HG02759 (cell line): ENCODE measurements at regions not wholly inside any gene's neighbourhood (a gene's known extent, or its start where the extent isn't known, plus 50 kb on each side); places are given as distances from the start of the nearest gene placed in this dataset.
"Not testable (repeated sequence)": the region's sequence is repeated elsewhere in the genome, so short reads cannot be mapped to it uniquely, and the experiment has no call there.

Experiments
- ATAC-seq: cut with Tn5 transposase; IDR thresholded peaks from one replicate; pipeline ENCODE4 v1.9.1; 2021; ENCODE audit warnings: mild to moderate bottlenecking, moderate library complexity; ENCODE audit not compliant: unreplicated experiment

DNA sequence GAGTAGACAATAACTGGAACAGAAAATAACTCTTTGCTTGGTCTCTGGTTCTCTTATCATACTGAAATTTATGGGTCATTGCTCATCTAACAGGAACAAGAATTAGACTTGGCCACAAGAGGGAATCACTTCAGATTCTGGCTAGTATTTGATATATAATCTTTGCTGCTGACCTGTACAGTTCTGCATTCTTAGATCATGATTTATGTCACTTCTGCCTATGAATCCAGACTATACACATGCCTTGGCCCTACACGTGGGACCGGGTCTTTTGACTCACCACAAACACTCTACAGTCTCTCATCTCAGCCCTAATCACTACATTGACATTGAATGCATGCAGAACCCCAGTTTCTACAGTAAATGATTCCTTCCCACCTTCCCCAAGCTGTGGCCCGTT lies 162.5 kb upstream of the SOX2 start:
- ATAC-seq = no peak

DNA sequence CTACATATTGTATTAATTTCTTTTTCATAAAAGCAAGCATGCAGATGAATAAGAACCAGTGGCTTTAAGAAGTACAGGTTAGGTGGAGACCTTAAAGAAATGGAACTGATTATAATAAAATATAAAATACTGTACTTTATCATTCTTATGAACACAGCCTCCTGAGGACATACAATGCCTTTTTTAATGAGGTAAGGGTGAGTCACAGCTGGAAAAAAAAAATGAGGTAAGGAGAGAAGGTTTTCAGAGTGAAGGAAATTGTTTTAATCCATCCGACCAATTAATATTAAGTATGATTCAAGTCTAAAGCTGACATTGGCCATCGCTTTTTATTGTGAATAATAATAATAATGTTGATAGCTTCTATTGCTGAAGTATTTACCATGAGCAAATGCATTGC lies 170.3 kb upstream of the SOX2 start:
- ATAC-seq = no peak

DNA sequence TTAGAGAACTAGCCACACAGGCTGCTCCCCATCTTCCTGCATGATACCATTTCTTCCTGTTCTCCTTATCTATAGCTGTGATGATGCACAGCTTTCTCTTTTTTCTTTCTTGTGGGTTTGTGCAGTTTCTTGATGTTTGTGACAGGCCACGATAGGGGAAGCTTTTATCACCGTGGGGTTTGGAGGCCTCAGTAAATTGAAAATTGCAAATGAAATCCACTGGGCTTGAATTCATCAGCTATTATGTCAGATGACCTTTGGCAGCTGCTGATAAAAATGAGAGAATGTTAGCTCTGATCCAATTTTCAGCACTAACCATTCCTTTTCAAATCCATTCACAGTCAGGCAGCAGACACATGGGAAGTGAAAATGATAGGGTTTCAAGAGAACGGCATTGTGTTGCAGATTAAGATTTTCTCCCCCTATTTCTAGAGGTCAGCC lies 176.9 kb upstream of the SOX2 start:
- ATAC-seq = no peak

DNA sequence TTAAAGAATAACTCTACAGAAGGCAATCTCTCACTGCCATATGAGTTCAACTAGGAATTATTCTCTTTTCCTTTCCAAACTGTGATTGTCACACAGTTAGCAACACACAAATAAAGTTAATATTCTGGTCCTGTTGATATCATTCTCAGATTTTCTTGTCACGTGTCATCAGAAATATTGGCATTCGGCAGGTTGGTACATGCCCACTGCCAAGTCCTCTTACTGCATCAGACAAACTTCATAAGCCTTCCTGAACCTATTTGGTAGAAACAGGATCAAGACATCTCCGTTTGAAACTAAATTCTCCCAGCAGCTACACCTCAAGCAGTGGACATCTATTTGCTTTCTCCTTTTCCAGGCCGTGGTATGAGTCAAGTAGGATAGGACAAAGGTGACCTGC lies 177.9 kb upstream of the SOX2 start:
- ATAC-seq = no peak

DNA sequence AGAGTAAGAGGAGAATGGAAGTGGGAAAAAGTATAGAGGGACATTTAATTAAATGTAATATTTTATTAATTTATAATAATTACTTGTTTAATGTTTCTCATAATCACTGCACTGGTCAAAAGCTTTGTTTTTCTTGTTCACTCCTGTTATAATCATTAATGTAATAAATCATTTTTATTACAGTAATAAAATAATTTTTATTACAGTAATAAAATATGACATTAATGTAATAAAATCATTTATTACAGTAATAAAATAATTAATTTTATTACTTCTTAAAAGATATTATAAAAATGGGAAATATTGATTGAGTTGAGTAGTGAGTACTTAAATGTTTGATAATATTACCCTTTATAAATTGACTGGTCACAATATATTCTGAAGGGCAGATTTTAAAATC lies 181.1 kb upstream of the SOX2 start:
- ATAC-seq = no peak

DNA sequence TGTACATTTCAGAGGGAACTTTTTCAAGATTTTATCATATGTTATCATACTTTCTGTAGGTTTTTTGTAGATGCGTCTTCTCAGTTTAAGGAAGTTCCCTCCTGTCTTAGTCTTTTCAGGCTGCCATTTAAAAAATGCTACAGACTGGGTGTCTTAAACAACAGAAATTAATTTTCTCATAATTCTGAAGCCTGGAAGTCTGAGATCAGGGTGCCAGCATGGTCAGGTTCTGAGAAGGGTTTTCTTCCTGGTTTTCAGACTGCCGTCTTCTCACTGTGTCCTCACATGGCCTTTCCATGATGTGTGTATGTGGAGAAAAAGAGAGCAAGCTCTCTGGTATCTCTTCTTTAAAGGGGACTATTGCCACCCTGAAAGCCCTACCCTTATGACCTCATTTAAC lies 189.9 kb upstream of the SOX2 start:
- ATAC-seq = no peak

DNA sequence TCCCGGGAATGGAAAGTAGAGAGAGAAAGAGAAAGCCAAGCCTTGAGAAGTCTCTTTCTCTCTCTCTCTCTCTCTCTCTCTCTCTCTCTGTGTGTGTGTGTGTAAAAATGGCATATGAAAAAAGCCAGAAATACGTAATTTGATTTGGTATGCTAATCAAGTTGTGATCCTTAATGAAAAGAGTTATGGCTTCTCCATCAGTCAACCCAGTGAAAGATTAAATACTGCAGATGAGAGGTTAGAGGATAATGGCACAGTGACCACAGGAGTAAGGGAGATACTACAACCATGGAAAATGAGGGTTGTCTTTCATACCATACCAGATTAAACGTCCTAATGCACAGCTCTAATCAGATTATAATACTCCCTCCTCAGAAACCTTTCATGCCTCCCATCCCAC lies 193.5 kb upstream of the SOX2 start:
- no peak for ATAC-seq

DNA sequence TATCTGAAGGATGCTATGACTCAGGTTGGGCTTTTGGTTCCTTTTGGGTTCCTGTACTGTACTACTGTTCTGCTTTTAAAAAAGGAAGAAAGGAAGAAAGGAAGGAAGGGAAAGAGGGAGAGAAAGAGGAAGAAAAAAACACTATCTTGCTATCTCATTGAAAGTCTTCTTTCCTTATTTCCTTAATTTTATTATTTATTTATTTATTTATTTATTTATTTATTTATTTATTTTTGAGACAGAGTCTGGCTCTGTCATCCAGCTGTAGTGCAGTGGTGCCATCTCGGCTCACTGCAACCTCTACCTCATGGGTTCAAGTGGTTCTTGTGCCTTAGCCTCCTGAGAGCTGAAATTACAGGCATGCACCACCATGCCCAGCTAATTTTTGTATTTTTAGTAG lies 198.9 kb upstream of the SOX2 start:
- ATAC-seq = no peak

DNA sequence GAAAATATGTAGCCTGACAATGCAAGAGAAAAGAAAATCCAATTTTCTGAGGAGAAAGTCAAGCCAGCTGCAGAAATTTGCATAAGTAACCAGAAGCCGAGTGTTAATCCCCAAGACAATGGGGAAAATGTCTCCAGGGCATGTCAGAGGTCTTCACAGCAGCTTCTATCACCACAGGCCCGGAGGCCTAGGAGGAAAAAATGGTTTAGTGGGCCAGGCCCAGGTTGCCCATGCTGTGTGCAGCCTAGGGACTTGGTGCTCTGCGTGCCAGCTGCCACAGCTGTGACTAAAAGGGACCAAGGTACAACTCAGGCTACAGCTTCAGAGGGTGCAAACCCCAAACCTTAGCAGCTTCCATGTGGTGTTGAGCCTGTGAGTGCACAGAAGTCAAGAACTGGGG lies 201.2 kb upstream of the SOX2 start:
- ATAC-seq = no peak

DNA sequence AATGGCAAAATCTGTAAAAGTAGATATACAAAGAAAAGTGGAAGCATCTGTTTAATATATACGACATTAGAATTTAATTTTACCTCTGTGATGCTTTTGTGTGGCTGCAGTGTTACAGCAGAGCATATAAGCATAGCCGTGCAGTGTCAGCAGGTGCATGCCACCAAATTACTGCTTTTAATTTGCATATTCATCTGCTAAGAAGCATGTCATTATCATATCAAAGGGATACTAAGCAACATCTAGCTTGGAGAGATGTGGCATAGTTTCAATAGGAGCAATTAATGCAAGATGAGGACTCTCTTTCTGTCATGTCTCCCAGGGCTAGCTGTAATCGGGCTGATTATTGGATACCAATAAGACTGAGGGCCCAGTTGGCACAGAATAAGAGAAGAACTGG lies 214.4 kb upstream of the SOX2 start:
- no peak for ATAC-seq

DNA sequence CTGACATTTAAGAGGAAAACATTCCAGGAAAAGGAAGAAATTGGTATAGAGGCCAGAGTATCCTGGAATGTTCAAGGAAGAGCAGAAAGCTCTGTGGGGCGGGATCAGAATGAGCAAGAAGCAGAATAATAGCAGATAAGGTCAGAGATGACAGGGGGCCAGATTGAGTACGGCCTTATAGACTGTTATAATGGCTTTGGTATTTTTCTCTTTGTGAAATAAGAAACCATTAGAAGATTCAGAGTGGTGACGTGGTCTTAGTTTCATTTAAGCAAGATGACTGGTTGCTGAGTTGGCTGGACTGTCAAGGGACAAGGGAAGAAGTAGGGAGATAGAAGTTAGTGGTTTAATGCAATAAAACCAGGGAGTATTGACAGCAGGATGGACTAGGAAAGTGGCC lies 218.3 kb upstream of the SOX2 start:
- no peak for ATAC-seq

DNA sequence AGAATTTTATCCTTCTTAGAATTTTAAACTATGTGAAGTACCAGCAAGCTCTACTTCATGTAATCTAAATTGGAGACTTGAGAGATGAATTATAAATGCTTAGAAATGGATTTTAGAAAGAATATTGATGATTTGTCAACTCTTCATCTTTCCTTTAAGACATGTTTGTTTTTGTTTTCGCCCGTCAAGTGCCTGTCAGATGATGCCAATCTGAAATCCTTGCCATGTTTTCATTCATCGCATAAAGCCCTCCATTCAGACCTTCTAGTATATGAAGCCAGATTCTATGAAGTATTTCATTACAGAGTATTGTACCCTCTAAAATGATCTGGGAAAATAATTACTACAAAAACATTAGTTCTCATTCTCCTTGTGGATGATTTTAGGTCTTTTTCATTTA lies 223.2 kb upstream of the SOX2 start:
- ATAC-seq = no peak

DNA sequence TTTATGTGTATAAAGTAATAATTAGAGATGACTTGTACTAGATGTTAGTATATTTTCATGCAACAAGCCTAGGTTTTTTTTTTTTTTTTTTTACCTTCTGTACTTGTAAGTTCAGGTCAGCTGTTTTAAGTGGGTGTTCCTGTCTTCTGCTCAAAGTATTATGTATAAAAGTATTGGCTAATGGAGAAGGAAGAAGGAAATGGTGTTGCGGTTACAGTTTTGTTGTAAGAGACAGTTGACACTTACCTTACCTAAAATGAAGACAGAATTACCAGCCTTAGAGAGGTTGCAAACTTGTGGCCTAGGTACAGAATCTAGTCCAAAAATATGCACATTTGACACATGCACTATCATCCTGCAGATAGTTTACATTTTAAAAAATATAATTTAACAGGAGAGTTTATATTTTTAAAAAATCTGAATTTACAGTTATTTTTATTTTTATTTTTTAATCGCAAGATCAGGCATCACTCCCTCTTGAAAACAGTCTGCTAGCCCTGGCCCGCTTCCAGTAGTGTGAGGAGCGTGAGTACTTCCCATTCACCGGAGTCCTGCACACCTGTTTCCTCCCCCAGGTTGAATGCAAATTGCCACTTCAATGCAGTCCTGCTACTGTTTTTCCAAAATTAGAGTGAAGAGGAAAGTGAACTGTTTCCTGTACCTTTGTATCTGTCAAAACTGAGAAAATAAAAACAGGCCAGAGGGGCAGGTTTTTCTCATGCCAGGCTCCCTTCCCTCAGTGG lies 224.3 kb upstream of the SOX2 start:
- ATAC-seq = no peak

DNA sequence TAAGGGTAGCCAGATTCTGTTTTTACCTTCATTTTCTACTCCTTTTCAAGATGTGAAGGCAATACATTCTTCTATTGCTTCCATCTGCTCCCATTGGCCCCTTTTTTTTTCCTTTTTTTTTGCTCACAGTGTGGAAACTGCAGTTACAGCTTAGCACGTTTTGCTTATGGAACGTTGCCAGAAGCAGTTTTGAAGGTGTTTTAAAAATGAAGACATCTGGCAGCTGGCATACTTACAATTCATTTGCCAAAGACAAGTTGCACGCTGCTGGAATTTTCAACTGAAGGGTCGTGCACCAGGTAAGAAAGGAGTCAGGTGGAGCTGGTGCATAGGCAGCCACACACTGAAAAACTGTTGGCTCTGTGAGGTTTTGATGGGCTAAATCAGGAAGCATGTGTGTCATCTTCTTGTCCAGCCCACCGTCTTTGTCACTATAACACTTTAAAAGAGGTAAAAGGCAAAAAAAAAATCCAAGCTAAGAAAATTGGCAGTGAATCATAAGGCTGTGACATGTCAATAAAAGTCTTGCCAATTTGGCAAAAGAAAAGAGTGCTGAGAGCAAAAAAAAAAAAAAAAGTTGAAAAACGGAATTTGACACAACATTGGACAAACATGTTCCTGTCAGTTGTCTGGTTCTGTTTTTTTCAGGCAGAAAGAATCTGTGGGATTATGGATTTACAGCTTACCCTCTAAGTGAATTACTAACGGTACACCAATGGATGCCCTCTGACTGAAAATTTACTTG lies 225.4 kb upstream of the SOX2 start:
- no peak for ATAC-seq

DNA sequence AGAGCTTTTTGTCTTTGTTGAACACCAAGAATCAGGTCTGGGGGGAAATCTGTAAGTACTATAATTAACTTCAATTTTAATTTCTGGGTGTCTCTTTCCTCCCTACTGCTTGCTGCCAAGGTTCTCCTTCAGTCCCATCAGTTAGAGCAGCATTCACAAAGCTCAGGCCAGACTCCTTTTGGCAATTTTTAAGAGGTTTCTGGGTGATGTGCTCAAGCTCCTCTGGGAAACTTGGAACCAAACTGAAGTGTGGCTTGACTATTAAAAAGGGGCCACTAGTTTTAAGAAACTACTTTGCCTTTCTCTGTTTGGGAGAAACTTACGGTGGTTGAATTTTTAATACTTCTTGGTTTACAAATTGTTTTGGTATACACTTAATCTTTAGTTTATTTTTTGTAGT lies 227.7 kb upstream of the SOX2 start:
- no peak for ATAC-seq

DNA sequence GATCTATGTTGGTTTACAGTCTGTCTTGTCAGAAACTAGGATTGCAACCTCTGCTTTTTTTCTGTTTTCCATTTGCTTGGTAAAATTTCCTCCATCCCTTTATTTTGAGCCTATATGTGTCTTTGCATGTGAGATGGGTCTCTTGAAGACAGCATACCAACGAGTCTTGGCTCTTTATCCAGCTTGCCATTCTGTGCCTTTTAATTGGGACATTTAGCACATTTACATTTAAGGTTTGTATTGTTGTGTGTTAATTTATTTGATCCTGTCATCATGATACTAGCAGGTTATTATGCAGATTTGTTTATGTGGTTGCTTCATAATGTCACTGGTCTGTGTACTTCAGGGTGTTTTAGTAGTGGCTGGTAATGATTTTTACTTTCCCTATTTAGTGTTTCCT lies 236.6 kb upstream of the SOX2 start:
- not testable (repeated sequence) for ATAC-seq

DNA sequence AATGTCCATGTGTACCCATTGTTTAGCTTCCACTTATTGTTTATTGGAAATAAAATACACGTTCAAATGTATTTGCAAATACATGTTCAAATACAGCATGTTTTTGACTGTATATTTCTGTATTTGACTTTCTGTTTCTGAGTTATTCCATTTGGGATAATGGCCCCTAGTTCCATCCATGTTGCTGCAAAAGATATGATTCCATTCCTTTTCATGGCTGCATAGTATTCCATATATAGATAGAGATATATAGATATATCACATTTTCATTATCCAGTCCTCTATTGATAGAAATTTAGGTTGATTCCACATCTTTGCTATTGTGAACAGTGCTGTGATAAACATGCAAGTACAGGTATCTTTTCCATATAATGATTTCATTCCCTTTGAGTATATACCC lies 241.4 kb upstream of the SOX2 start:
- no peak for ATAC-seq

DNA sequence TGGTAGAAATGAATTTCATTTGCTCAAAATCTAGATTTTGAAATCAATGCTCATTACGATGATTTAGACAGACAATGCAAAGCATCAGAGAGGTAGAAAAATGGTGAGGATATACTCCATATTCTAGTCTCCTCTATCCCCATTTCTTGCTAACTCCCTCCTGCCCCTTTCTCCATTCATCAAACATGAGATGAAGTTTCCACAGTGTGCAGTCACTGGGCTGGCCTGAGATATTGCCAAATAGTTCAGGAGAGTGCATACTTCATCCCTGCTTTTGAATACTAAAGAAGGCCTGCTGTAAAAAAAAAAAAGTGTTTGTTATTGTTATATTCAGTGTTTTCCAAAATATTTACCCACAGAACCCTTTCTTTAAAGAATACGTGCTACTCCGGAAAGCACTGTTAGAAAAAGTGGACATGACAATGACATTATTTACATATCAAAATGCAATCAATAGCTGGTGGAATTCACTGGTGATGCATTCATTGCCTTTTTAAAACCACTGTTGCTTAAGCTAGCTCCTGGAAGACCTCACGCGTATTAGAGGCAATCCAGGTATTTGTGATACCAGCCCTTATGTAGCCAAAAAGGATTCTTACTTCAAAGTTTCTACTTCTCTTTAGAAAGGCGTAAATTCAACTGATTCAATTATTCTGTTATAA lies 247.6 kb upstream of the SOX2 start:
- ATAC-seq = no peak

DNA sequence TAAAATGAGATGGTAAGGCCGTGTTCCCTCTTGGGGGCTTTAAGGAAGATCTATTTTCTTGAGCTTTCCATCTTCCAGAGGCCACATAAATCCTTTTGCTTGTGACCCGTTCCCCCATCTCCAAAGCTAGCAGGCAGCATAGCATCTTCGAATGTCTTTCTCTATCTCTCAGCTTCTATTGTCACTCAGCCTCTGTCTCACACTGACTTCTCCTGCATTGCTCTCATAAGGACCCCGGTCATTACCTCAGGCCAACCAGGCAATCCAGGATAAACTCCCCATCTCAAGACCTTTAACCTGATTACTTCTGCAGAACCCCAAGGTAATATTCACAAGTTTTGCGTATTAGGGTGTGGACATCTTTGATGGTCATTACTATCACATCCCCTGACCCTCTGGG lies 250.3 kb upstream of the SOX2 start:
- no peak for ATAC-seq

DNA sequence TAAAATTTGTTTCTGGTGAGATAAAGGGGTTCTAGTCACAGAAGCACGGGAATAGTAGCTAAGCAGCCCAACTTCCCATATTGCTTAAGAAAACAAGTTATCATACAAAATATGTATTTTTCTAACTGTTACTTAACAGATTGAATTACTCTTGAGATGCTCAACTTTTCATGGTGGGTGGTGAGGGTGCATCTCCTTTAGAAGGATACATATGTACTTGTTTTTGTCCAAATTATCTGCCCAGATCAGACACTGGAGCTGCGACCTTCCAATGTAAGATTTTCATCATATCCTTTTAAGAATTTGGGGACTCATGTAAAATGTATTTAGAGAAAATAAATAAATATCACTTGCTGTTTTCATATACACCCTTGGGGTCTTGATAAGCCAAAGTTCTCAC lies 252.2 kb upstream of the SOX2 start:
- ATAC-seq = no peak

DNA sequence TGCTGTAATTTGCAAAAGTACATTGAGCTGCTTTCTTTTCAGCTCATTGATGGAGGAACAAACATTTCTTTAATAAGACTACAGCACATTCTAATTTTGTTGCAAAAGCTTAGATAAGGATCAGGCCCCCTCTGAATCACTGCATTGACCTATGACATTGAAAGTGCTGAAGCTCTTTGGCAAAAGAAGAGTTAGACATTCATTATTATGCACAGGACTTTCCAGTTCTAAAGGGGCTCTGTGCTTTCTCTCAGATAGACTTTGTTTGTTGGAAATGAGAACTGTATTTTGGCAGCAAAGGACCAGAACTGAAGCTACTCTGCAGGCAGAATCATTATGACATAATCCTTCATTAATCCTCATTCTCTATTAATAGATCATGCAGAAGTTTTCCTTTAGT lies 252.9 kb upstream of the SOX2 start:
- no peak for ATAC-seq

DNA sequence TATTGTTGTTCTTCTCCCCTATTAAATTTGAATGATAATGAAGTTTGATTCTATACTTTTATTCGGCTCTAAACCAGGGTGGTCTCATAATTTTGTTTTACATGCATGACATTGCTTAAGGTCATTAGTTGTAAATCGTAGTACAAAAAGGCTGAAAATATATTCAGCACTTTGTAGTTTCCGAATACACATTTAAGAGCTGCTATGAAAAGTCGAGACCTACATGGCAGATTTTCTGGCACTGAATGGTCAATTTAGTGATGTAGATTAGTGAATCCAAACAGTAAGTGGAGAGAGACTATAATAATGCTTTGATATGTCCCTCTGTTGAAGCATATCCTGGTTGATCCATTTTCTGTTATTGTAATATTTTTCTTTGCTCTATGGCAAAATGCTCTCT lies 254.0 kb upstream of the SOX2 start:
- no peak for ATAC-seq
